NCI-H2107 (cell line): ENCODE measurements at regions not wholly inside any gene's neighbourhood (a gene's known extent, or its start where the extent isn't known, plus 50 kb on each side); places are given as distances from the start of the nearest gene placed in this dataset.

Experiments used
- DNase-seq: peaks from one replicate; lab custom pipeline; 2025; lab: John Stamatoyannopoulos, UW

DNA sequence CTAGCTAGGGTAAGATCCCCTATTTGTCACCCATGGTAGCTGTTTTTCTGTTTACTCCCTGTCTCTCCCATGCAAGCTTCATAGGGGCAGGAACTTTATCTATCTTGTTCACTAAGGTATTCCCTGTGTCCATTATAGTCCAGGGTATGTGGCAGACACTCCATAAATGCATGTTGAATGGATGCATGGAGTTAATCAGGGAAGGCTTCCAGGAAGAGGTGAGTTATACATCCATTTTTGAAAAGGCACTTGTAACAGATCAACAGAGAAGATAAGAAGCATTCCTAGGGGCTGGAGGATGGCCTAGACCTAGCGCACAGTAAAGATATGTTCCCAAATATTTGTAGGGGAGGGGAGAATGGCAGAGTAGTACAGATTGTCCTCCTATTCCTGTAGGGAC is 130.3 kb downstream of the BUD13 start:
- no peak for DNase-seq

DNA sequence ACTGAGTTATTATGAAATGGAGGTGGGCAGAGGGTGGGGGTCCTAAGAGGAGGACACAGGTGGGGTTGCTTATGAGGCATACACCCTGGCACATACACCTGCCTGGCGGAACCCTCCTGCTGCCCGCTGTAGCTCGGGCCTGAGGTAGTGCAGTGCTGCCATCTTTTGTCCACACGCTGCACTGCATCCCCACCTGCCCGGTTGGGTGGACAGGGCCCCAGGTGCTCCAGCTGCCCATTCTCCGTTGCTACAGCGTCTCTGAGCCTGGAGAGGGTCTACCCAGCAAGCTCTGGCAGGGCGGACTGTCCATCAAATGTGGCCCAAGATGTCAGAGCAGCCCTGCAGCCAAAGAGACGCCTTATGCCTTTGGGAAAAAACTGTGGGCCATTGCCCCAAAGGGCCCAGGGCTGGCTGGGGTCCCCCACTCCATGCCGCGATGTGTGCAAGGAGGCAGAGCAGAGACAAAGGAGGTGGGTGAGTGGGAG is 131.2 kb downstream of the BUD13 start:
- DNase-seq: peak; percentile 28

DNA sequence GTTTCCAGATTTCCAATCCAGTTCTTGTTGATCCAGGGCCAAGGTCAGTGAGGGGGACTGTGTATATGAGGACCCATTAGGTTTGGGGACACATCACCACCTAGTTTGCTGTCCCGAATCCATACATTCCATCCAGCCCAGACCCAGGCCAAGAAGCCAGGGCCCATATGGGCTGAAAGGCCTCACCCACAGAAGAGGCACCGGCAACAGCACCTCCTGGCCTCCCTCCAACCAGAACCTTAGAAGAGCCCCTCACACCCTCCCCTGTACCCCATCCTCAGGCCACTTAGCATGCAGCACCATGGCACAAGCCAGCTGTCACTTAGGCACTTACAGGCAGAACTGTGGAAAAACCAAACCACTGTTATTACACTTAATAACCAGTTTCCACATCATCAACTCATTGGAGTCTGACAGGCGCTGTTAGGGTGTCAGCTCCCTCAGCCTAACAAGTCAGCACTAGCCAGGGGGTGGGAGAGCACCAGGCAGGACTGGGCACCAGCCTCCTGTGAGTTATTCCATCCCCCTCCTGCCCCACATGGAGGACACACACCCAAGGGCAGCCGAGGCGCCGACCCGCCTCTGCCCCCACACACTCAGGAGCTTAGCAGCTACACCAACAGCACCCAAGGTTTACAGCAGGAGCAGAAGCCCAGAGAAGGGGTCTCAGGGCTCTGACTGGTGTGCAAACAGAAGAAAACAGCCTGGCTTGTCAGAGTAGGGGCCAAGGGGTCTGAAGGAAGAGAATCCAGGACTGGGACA is 132.0 kb downstream of the BUD13 start:
- DNase-seq: no peak

DNA sequence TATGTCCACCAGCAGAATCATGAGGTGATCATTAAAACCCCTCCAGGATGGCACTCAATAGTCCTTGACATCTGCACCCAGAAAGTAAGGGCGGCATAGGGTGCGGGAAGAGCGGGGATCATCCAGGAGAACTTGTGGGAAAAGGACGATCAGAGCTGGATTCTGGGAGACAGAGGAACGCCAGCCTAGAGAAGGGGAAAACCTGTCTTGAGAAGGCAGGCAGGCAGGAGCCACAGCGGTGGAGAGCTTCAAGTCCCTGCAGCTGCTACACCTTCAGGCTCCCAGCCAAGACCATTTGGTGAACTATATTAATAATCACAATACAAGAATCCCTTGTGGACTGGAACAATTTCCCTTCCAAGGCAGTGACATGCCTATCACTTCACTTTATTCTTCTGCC is 134.3 kb downstream of the BUD13 start:
- DNase-seq: no peak

DNA sequence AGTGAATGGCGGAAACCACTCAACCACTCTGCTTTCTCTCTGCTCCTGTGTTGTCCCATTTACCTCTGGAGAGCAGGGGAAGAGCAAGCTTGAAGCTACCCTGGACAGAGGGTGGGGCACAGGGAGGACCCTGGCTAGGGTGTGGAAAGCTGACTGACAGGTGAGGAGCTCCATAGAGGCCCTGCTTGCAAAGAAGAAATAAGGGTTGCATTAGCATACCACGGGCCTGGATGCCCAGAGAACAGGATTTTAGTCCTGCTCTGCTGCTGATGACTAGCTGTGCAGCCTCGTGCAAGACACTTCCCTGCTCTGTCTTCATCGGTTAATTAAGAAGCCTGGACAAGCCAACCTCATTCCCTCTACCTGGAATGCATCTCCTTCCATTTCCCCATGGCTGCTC is 135.0 kb downstream of the BUD13 start:
- DNase-seq: no peak

DNA sequence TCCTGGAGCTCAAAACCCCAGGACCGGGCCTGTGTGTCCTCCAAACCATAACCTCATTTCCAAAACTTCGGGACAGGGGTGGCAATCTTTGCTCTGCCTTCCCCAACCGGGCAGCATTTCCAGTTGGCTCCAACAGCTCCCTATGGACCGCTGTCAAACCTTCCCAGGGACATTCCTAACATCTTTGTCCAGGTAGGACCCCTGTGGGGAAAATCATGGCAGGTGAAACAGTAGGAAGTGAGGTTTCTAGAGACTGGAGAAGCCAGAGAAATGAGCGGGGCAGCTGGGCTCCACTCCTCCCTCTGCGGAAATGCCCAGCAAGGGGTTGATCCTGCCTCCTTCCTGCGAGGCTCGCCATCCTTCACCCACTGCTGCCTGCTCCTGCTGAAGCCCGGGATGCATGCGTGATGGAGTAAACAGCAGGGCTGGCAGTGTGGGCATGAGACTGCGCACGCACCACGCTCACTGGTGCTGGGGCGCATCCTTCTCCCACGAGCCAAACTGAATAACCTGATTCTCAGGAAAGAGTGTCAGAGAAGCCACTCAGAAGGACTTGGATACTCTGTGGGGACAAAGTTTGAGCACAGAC is 136.4 kb downstream of the BUD13 start:
- no peak for DNase-seq

DNA sequence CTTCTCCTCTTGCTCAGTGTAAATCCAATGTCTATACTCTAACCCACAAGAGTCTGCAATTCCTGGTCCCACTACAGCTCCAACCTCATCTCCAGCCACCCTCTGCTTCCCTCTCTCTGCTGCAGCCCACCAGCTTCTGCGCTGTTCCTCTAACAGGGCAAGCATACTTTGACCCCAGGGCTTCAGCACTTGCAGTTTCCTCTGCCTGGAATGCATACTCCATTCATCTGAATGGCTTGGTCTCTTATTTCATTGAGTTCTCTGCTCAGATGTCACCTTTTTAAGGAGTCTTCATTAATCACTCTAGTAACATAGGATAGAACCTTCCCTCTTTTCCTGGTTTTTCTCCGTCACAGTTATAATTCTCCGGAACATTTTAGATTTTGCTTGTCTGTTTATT is 141.6 kb downstream of the BUD13 start:
- DNase-seq: no peak

DNA sequence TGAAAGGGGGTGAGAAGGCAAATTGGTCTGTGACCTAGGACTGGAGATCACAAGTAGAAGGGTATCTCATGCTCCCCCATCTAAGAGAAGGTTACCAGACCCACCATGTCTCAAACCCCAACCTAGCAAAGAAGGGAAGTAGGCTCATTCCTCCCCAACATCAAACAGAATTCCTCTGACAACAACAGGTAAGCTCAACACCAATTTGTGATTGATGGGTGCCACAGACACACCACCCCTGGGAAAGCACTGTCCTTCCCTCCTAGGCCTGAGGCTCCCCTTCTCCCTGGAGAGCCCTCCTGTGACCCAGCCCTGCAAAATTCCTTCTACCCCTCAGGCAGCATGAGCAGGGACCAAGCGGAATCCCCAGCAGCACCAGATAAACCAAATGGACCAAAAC is 154.3 kb downstream of the BUD13 start:
- DNase-seq: no peak

DNA sequence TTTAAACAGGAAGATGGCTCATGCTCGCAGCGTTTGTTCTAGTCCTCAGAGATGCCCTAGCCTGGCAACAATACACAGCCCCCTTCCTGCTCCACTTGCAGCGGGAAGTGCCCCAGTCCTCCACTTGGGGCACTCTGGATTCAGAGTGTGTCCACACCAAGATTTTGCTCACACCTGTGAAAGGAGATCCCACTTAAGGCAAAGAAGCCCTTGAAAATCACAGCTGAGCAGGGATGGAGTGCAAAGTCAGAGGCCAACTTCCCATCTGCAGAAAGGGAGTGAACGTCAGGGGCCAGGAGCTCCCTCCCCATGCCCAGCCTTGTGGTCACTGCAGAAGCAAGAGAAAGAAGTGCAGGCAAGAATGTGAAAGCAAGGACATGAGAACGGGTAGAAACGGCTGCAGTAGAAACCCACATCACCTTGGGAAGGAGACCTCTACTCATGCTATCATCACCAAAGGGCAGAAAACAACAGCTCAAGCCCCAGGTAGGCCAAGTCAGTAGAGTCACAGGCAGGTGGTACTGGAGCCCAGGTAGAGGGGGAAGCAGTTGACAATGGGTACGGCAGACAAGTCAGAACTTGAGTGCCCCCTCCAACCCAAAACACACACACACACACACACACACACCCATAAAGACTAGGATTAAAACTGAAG is 157.4 kb downstream of the BUD13 start:
- DNase-seq: no peak

DNA sequence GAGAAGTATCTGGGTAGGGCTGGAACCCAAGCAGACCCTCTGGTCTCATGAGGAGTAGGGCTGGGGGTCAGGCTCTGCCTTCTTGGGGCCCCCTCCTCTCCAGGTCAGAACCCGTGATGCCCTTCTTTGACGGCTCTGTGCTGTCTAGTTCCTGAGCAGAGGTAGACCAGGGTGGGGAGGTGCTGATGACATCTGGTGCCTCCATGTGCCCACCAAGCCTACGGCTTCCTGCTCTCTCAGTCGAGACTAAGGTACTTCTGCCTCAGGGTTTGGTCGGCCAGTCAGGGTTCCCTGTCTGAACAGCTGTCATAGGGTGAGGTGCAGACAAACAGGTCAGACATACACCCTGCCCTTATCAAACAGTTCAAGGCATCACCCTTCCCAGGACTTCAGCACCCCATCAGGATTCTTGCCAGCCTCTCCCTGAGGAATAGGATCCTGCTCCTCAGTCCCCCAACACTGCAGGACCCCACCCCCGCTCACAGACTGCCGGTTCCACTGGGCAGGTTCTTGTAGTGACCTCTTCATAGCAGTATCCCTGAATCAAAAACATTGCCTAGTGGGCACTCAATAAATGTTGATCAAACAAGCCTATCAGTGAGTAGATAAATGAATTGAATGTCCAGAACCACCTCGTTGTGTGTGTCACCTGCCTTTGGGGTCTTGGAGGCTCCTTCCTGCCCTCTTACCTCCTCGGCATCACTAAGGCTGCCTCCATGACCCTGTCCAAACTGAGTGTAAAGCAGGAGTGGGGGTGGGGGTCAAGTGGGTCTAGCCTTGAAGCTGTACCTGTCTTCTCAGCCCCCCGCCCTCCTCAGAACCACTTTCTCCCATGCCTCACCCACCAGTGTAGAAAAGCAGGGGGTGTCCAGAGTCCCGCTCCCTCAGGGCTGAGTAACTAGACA is 158.2 kb downstream of the BUD13 start:
- no peak for DNase-seq

DNA sequence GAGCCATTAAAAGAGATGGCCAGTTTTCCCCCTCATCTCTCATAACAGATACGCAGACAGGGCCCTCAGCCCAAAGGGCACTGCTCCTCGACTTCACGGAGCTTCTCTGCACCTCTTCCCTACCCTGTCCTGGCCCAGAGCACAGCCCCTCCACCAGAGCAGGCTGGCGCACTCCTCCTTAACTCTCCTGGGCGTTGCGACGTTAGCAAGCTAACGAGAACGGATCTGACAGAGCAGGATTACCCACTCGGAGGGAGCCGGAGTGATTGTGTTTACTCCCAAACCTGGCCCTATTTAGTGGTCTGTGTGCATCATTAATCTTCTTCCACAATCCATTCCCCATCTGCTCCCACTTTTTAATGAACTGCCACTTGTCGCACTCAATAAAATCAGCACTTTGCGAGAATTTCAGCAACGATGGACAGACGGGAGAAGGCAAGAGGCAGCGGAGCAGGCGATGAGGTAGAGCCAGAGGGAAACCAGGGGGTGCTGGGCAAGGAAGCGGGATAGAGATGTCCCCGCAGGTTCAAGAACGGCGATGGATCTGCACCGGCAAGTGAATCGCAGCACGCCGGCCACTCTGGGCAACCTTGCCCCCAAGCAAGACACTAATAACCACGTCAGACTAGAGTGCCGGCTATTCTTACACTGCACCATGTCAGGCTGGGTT is 159.4 kb downstream of the BUD13 start:
- DNase-seq: no peak

DNA sequence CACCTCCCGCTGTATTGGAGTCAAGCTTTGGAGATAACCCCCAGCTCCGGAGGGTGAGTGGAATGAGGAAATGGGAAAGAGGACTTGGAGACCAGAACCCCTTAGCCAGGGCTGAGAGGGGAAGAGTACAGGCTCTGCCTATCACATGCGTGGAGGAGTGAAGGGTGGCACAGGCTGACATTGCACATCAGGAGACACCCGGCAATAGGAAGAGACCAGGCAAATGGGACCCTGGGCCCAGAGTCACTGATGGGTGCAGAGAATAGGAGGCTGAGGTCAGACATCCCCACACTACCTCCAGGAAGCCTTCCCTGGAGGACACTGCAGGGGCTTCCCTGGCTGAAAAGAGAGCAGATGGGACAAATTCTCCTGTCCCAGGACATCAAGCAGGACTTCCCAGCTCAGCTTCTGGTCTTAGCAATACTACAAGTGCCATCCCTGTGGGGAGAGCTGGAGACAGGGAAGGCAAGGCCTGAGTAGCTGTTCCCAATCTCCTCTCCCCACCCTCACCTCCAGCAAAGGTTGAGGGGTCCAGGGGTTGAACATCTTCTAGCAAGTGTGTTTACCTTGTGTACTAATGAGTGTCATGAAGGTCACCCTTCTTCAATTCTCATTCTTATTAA is 160.7 kb downstream of the BUD13 start:
- no peak for DNase-seq

DNA sequence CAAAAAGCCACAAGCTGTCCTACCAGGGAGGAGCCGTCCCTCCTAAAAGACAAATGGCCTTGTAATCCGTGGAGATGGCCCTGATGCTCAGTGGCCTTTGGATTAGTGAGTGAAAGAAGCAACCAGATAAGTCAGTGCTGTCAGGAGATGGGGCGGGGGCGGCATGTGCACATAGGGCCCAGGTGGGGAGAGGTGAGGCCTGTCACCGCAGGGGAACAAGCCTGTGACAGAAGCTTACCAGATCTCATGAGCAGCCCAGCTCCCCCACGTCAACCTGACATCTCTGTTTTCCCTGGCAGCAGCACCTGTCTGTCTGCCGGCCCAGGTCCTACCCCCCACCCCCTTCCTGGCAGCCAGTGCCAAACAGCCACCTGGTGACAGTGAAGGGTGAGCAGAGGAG is 162.6 kb downstream of the BUD13 start:
- peak; percentile 1 for DNase-seq

DNA sequence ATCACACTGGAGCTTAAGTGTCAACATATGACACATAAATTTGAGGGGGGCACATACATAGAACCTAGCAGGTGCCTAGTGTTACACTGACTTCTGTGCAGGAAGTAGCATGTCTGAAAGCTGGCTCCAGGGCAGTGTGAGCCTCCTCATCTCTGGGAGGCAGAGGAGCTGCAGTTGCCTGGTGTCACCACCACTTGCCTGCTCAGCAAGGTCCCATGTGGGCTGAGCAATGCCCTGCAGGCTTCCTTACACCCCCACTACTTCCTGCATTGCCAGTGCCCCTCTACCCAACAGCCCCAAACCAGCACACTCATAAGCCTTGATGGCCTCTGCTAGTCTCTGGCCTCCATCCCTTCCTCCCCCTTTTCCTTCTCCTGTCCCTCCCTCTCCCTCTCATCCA is 165.8 kb downstream of the BUD13 start:
- no peak for DNase-seq

DNA sequence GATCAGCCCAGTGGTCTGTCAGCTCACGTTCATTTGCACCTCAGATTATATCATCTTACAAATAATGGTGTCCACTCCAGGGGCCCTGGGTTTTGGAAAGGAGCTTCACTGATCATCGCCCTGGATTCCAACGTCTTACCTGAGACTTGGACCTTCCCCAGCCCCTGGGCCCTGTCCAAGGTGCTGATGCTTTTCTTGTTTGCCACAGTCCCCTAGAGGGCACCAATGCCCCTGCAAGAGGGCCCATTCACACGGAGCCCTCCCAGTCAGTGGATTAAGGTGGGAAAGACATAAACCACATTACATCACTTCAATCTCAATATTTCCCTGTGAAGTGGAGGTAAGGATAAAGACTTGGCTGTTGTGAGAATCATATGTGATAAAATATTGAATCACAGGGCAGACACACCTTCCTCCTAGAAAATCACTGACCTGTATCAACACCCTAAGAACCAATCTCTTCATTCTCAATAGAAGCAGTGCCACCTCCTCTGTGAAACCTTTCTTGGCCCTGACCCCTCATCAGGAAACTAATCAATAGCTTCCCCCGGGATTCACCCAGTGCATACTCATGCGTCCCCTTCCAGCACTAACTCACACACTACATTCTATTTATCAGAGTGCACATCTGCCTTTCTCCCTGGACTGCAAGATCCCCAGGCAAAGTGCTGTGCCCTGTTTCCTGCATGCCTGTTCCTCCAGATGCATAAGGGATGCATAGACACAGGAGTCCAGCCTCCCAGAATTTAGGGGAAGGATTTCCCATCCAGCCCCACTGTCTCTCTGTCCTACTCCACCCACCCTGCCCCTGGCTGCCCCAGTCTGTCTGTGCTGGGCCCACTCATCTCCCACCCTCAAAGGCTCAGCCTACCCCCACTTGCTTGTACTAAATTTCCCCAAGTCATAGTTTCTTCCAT is 167.0 kb downstream of the BUD13 start:
- no peak for DNase-seq

DNA sequence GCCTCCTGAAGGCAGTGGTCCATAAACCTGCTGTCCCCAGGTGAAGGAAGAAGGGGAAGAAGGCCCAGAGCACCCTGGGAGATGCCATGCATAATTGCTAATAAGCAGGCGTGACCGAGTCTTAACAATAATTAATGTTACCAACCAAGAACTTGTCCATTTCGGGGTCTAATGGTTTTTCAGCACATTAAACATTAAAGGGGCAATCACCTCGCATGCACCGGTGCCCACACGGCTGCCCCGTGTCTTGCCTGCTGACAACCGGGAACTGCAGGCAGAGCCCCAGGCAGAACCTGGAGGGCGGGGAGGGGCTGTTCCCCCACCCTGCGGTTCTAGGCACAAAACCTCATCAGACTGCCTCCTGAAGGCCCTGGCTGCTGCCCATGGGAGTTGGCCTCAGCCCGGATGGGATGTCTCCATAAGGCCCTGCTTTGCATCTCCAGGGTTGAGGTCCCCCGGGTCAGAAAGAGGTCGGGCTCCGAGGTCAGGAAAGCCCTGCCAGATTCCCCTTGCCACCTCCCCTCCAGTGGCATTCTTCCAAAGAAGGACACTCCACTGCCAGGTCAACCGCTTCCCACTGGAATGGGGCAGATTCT is 169.0 kb downstream of the BUD13 start:
- DNase-seq: no peak

DNA sequence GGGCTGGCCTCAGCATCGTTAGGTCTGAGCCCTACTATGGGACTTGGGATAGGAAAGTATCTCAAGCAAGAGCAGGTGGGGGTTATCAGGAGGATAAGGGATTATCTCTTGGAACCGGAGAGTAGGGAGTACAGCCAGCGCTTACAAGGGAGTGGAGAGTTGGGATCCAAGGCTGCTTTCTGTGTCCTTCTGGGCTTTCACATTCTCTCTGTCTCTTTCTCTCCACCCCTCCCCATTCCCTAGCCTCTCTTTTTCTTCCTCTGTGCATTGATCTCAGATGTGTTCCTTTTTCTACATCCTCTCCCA is 170.2 kb downstream of the BUD13 start:
- no peak for DNase-seq

DNA sequence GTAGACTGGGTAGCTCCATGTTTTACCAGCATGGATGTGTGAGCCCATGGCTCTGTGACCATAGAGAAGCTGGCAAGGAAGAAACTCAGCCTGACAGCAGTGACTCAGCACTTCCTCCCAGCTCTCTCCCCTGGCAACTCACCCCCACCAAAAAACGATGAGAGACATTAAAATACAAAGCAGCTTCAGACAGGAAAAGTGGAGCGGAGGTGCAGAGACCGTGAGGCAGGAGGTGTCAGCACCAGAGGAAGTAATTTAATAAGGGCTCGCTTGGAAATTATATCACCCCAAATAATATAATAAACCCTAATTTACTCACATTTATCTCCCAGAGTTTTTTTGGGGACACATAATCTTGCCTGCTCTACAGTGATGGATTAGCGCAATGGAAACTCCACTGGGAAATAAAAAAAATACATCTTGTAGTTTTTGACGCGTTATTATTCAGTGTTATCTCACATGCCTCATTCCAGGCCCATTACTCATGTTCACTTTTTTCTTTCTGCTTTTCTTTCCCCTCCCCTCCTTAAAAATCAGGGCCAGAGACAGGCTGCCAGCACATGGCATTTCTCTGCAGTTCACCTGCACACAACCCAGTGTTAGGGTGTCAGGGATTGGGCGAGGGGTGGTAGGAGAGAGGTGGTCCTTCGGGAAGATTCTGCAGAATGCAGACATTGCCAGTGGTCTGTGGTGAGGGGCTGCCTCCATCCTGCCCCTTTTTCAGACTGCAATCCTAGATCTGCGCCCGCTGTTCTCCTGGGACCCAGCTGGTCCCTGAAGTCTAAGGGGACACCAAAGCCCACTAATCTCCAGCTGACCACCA is 170.8 kb downstream of the BUD13 start:
- no peak for DNase-seq

DNA sequence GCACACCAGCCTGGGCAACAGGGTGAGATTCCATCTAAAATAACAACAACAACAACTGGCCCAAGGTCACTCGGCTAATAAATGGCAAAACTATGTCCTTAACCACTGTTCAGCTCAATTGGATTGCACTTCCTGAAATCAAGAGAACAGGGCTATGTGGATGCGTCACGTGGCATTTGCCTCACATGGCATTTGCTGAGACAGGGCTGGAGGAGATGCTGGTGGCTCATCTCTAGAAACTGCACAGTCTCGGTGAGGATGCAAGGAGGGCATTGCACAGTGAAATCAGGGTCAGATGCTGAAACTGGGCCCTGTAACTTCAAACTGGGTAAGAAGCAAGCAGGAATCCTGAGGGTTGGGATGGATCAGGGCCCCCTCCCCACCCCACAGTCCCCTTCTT is 171.9 kb downstream of the BUD13 start:
- no peak for DNase-seq
